HG03196 (cell line): ENCODE measurements at regions not wholly inside any gene's neighbourhood (a gene's known extent, or its start where the extent isn't known, plus 50 kb on each side); places are given as distances from the start of the nearest gene placed in this dataset.

Experiments used
- ATAC-seq: cut with Tn5 transposase; IDR thresholded peaks from one replicate; pipeline ENCODE4 v1.9.1; 2021; ENCODE audit not compliant: unreplicated experiment

GRCh38 chr22:49425356-49425755, 402.3 kb downstream of the BRD1 start:
- no peak for ATAC-seq

- no peak for ATAC-seq
Observed at GRCh38 chr22:49424893-49425270, 402.8 kb downstream of the BRD1 start.

GRCh38 chr22:49423125-49423650, 404.5 kb downstream of the BRD1 start:
- no peak for ATAC-seq

- no peak for ATAC-seq
Observed at GRCh38 chr22:49422701-49423100, 405.0 kb downstream of the BRD1 start.

GRCh38 chr22:49420651-49421050, 407.0 kb downstream of the BRD1 start:
- ATAC-seq: no peak

GRCh38 chr22:49419661-49420060, 408.0 kb downstream of the BRD1 start:
- no peak for ATAC-seq

GRCh38 chr22:49418943-49419342, 408.7 kb downstream of the BRD1 start:
- no peak for ATAC-seq

- no peak for ATAC-seq
Observed at GRCh38 chr22:49418341-49418894, 409.3 kb downstream of the BRD1 start.

- no peak for ATAC-seq
Observed at GRCh38 chr22:49417833-49418232, 409.8 kb downstream of the BRD1 start.

GRCh38 chr22:49417326-49417725, 410.3 kb downstream of the BRD1 start:
- ATAC-seq: no peak

- ATAC-seq: no peak
Observed at GRCh38 chr22:49415151-49415951, 412.3 kb downstream of the BRD1 start.

GRCh38 chr22:49413551-49413950, 414.1 kb downstream of the BRD1 start:
- ATAC-seq: no peak

- no peak for ATAC-seq
Observed at GRCh38 chr22:49413146-49413545, 414.5 kb downstream of the BRD1 start.

GRCh38 chr22:49412236-49412635, 415.4 kb downstream of the BRD1 start:
- no peak for ATAC-seq

GRCh38 chr22:49411236-49411635, 416.4 kb downstream of the BRD1 start:
- no peak for ATAC-seq

GRCh38 chr22:49408102-49408836, 419.4 kb downstream of the BRD1 start:
- ATAC-seq: no peak

GRCh38 chr22:49406879-49407587, 420.6 kb downstream of the BRD1 start:
- ATAC-seq: no peak

GRCh38 chr22:49406047-49406650, 421.5 kb downstream of the BRD1 start:
- ATAC-seq: no peak

GRCh38 chr22:49405590-49405989, 422.1 kb downstream of the BRD1 start:
- ATAC-seq: no peak

GRCh38 chr22:49404576-49405241, 423.0 kb downstream of the BRD1 start:
- ATAC-seq: no peak
